ENCODE measurements at regions not wholly inside any gene's neighbourhood (a gene's known extent, or its start where the extent isn't known, plus 50 kb on each side); places are given as distances from the start of the nearest gene placed in this dataset.

DNA sequence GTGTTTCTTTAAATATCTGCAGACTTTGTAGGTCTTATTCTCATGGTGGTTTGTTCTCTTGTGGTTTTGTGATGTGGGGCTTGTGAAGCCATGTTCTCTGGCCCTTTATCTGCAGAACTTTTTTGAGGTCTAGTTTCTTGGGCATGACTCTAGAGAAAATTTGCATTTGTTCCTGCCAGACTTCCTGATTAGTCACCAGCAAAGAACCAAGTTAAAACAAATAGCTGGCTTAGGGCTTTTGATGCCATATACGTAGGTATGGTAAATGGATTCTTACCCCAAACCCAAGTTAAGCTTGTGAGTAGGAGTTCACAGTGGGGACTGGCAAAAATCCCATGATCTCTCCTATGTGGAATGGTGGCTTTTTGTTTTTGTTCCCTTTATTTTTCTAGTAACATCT is 68.7 kb upstream of the IRX3 start:
- Histone ChIP-seq H3K4me3 (no peak overlapping the region), H3K27me3 (no peaks in the 10 kb centered on the region), H3K27ac (no peak overlapping the region), H3K9me3 (no peaks in the 10 kb centered on the region), H3K36me3 (no peaks in the 10 kb centered on the region), H3K4me1 (no peaks in the 10 kb centered on the region)
- intact Hi-C loops (cut with DNase I) = loop anchor here in 1 of 3 donors (10.0 kb wide), 1 partner anchor 60 kb away; no protein-coding TSS in a partner anchor
- ATAC-seq (no peak), DNase-seq (no peak), FAIRE-seq (no peak)
- TF ChIP-seq, protein P1, sequence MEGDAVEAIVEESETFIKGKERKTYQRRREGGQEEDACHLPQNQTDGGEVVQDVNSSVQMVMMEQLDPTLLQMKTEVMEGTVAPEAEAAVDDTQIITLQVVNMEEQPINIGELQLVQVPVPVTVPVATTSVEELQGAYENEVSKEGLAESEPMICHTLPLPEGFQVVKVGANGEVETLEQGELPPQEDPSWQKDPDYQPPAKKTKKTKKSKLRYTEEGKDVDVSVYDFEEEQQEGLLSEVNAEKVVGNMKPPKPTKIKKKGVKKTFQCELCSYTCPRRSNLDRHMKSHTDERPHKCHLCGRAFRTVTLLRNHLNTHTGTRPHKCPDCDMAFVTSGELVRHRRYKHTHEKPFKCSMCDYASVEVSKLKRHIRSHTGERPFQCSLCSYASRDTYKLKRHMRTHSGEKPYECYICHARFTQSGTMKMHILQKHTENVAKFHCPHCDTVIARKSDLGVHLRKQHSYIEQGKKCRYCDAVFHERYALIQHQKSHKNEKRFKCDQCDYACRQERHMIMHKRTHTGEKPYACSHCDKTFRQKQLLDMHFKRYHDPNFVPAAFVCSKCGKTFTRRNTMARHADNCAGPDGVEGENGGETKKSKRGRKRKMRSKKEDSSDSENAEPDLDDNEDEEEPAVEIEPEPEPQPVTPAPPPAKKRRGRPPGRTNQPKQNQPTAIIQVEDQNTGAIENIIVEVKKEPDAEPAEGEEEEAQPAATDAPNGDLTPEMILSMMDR (IDR thresholded peaks at IDR 0.05) = no peak
- WGBS, 2 donors = 73 to 74% methylated on average over 1 of the region's 1 CpG

DNA sequence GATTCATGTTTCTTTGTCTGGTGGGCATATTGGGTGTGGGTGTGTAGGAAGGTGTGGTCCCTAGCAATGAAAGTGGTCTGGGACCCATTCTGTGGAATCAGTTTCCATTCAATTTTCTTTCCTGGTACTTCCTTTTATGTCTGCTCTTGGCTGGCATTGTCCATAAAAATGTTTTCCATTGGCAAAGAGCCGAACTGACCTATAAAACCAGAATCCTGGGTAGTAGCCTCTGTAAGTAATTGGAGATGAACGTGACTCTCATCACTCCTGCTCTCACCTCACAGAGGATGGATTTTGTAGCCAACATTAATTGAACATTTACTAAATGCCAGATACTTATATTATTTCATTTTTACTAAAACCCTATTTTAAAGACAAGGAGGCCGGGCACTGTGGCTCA is 66.5 kb upstream of the IRX3 start:
- FAIRE-seq = no peak
- Histone ChIP-seq H3K9me3 (no peaks in the 10 kb centered on the region), H3K27me3 (no peaks in the 10 kb centered on the region), H3K27ac (no peak overlapping the region), H3K4me1 (no peaks in the 10 kb centered on the region), H3K36me3 (no peaks in the 10 kb centered on the region), H3K4me3 (no peak overlapping the region)
- intact Hi-C loops (cut with DNase I) = loop anchor here in 1 of 3 donors (10.0 kb wide), 1 partner anchor 62 kb away; no protein-coding TSS in a partner anchor
- DNase-seq = no peak
- ATAC-seq = no peak
- TF ChIP-seq, protein P1 (IDR thresholded peaks at IDR 0.05) = no peak
- WGBS, 2 donors = 50 to 55% methylated on average over 3 of the region's 3 CpGs

DNA sequence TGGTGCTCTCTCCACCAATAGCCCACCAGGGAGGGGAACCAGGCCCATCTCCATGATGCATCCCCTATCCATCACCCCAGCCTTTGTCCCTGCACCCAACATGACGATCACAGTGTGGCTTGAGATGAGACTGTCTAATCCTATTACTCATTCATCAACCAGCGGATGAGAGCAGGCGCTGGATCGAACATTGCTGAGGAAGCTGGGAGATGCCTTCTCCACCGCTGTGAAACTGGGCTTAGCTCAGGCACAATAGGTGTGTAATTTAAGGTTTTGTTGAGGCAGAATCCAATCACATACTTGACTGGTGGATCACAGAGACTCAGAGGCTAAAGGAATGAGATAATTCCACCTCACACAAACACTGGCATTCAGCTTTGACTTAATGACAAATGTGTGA is 64.6 kb upstream of the IRX3 start:
- intact Hi-C loops (cut with DNase I) = loop anchor here in 1 of 3 donors (10.0 kb wide), 1 partner anchor 64 kb away; no protein-coding TSS in a partner anchor

DNA sequence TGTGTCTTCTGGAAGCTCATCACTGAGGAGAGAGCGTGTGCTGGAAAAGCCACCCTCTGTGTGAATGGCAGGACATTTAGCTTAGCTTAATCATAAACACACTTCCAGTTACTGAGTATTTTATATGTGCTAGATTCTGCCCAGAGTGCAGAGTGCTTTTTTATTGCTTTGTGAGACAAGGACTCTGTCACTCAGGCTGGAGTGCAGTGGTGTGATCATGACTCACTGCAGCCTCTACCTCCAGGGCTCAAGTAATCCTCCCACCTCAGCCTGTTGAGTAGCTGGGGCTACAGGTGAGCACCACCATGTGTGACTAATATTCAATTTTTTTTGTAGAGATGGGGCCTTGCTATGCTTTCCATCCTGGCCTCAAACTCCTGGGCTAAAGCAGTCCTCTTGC is 61.4 kb upstream of the IRX3 start:
- no peak overlapping the region for H3K4me3 ChIP-seq
- FAIRE-seq = no peak
- no peaks in the 10 kb centered on the region for H3K4me1 ChIP-seq
- no peak for DNase-seq
- no peaks in the 10 kb centered on the region for H3K27me3 ChIP-seq
- no peaks in the 10 kb centered on the region for H3K36me3 ChIP-seq
- H3K9me3 ChIP-seq = no peaks in the 10 kb centered on the region
- no peak overlapping the region for H3K27ac ChIP-seq
- TF ChIP-seq, protein P1 (IDR thresholded peaks at IDR 0.05) = no peak
- intact Hi-C loops (cut with DNase I) = no loop called here
- no peak for ATAC-seq
- WGBS, 2 donors = 81 to 100% methylated on average over 1 of the region's 1 CpG

More for the DNA sequence above, 64.6 kb upstream of the IRX3 start:
- DNase-seq = no peak
- Histone ChIP-seq H3K27me3 (no peaks in the 10 kb centered on the region), H3K4me1 (no peaks in the 10 kb centered on the region), H3K27ac (no peak overlapping the region), H3K9me3 (no peaks in the 10 kb centered on the region), H3K36me3 (no peaks in the 10 kb centered on the region), H3K4me3 (no peak overlapping the region)
- FAIRE-seq = no peak
- 76 to 81% methylated on average over 5 of the region's 5 CpGs for WGBS, 2 donors
- TF ChIP-seq, protein P1 (IDR thresholded peaks at IDR 0.05) = no peak
- no peak for ATAC-seq

DNA sequence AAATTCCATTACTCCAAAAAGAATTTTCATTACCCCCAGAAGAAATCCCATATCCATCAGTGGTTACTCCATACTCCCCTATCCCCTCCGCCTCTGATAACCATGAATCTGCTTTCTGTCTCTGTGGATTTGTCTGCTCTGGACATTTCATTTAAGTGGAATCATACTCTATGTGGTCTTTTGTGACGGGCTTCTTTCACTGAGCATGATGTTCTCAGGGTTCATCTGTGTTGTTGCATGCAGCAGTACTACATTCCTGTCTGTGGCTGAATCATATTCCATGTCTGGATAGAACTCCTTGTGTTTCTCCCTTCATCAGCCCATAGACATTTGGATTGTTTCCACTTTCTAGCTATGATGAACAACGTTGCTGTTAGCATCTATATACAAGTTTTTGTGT is 59.5 kb upstream of the IRX3 start:
- no peaks in the 10 kb centered on the region for H3K27me3 ChIP-seq
- 59 to 65% methylated on average over 3 of the region's 3 CpGs for WGBS, 2 donors
- DNase-seq (no peak), ATAC-seq (no peak), FAIRE-seq (no peak)
- H3K4me1 ChIP-seq = no peaks in the 10 kb centered on the region
- no peaks in the 10 kb centered on the region for H3K36me3 ChIP-seq
- intact Hi-C loops (cut with DNase I) = no loop called here
- no peak overlapping the region for H3K4me3 ChIP-seq
- H3K9me3 ChIP-seq = no peaks in the 10 kb centered on the region
- H3K27ac ChIP-seq = no peak overlapping the region
- TF ChIP-seq, protein P1 (IDR thresholded peaks at IDR 0.05) = no peak
